Inflammatory macrophage treated with lipopolysaccharide for 4 hours (primary cell): ENCODE measurements at regions not wholly inside any gene's neighbourhood (a gene's known extent, or its start where the extent isn't known, plus 50 kb on each side); places are given as distances from the start of the nearest gene placed in this dataset.
"Not testable (repeated sequence)": the region's sequence is repeated elsewhere in the genome, so short reads cannot be mapped to it uniquely, and the experiment has no call there.

Experiments used
- DNase-seq: peaks from one replicate; pipeline ENCODE4 v3.0.0-alpha.2; 2020

DNA sequence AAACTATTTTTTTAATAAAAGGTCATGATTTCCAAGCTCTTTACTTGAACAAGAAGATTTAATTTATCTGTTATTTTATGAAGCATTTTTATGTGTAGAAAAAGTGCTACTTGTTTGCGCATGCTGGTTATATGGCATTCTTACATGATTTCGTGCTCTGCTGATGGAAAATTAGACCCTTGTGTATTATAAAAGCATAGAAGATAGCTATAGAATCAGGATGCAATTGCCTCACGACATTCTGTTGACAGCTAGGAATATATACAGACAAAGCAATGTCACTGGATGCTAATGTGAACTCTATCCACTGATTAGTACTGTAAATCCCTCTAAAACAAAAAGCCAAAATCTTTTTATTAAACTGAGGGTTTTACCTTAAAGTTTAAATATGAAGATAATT is 255.9 kb downstream of the MDFIC start:
- DNase-seq = no peak

DNA sequence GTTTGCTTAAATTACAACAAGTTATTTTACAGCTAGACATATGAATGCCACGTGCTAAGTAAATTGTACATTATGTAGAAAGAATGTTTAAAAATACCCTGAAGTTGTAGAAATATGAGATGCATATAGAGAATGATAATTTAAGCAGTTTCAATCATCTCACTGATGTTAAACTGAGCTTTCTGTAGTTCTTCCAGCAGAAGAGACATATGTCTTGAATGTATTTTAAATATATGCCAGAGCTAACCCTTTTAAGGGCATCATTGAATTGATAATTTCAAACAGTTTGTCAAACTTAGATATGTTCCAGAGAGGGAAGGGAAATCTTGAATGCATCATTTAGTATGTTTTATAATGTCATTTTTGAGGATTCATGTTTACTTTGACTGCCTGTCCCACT is 255.2 kb downstream of the MDFIC start:
- DNase-seq = no peak

DNA sequence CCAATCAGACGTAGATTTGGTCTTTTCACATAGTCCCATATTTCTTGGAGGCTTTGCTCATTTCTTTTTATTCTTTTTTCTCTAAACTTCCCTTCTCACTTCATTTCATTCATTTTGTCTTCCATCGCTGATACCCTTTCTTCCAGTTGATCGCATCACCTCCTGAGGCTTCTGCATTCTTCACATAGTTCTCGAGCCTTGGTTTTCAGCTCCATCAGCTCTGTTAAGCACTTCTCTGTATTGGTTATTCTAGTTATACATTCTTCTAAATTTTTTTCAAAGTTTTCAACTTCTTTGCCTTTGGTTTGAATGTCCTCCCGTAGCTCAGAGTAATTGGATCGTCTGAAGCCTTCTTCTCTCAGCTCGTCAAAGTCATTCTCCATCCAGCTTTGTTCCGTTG is 250.5 kb downstream of the MDFIC start:
- DNase-seq = not testable (repeated sequence)

DNA sequence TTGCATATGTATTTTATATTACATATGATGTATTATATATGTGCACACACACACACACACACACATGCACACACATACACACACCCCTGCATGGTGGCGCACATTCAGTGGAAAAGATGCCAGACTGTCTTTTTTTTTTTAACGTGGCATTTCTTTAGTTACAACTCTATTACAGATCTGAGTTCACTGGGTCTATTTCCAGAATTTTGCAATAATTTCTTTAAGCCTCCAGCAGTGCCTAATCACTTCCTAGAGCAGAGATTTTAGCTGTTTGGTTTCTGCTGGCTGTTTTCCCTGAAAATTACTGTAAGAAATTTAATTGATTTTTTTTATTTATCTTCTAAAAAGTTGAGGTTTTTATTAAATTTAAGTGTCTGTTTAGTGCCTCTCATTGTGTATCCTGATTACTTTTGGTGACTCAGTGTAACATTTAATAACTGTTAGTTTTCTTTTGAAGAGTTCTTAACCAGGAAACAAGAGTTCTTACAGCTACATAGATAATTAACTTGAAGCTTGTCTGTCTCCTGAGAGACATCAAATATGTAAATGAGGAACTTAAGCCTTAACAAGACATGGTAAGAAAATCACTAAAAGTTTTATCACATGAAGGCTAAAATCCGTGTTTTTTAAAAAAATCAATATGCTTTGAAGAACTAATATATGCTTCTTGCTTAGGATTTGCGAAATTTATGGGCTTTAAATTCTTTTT is 232.0 kb downstream of the MDFIC start:
- DNase-seq = peak; percentile 35

DNA sequence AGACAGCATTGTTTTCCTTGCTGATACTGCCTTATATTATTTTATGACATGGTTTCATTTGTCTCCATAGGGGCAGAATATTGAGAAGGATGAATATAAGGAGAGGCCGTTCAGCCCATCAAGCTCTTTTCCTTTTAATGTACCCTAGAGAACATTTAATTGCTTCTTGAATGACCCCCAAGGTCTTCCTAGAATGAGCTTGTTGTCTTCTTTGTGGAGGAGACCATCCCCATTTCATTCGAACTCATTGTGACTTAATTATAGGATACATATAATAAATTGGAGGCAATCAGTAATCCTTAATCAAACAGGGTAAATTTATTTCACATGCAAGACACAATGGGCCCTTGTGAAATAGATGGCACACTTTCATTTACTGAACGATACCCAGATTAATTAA is 231.3 kb downstream of the MDFIC start:
- DNase-seq = no peak

- DNase-seq = no peak
Observed at GRCh38 chr7:115146148-115146547, 224.3 kb downstream of the MDFIC start.

DNA sequence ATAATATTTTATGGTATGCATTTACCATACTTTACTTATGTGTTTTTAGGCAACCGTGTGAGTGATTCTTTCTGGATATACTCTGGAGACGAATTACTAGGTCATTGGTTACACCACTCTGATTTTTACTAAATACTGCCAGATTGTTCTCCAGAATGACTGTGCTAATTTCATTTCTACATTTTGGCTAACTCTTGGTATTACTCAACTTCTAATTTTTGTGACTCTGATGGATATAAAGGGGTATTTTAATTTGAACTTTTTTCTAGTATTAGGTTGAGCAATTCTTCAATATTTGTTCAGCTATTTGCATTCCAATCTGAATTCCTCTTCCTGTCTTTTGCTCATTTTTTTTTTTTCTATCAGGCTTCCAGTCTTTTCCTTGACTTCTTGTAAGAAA is 223.6 kb downstream of the MDFIC start:
- DNase-seq = peak; percentile 74

DNA sequence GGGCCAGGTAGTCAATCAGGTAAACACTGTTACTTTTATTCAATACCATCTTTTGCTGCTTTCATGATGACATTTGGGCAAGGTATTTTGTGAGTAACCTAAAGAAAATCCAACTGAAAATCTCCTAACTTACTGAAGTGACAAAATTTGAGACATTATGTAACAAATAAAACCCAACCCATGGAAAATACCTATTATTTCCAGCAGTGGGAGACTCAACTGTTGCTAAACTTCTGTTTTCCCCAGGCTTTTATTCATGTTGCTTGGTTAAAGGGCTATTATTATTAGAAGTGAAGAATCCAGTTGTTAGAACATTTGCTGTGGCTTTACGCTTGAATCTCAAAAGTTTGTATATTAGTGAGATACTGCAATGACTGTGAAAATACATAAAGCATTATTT is 215.9 kb downstream of the MDFIC start:
- peak; percentile 56 for DNase-seq

- DNase-seq = peak; percentile 18
Observed at GRCh38 chr7:115136796-115137443, 215.0 kb downstream of the MDFIC start.

- DNase-seq = no peak
Observed at GRCh38 chr7:115135769-115136410, 214.0 kb downstream of the MDFIC start.

DNA sequence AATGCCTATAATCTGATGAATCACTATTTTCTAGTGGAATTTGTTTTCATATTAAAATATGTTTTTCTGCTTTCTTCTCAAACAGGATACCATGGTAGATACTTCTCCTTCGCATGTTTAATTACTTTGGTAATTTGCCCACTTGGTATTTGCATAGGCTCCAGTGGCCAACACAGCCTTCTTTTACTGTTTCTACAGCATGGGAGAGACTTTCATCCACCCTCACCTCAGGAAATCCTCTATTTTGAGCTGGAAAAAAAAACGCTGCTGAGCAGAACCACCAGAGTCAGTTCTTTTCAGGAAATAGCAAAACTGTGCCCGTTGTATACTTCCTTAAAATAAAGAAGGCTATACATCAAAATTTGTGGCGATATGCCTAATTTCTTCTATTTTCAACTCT is 213.3 kb downstream of the MDFIC start:
- DNase-seq = peak; percentile 10

GRCh38 chr7:115133248-115133647 is 211.4 kb downstream of the MDFIC start:
- DNase-seq = no peak

DNA sequence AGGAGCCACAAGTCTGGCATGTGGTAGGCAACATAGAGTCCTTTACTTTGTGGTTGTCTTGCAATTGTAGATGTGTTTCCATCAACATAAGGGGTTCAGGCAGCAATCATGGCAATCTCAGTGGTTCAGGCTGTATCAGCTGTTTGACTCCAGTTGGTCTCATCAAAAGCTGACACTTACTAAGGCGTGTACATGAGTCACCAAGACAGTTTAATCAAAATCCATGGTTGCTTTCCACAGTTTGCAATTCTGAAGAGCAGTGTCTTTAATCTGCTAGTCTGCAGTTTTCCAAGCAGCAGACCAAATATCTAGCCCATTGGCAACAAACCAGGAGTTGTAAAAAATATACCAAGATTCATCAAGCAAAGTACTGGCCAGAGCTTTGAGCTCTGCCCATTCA is 210.2 kb downstream of the MDFIC start:
- DNase-seq = no peak

DNA sequence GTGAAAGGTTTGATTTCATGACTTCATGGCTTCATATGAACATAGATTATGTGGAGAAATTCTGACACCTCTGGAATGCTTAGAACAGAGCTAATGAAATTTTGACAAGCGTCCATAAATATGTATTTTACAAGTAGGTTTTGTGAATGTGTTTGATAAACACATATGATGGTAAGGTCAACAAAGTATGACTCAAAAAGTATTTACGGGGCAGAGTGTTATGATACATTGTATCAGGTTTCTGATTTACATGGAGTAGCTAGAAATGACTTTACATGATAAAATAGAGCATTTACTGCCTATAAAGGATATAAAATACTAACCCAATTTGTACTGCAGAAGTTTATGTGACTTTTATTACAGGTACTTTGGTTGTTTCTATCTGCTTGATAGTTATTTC is 206.3 kb downstream of the MDFIC start:
- no peak for DNase-seq

GRCh38 chr7:115127399-115128021 is 205.6 kb downstream of the MDFIC start:
- no peak for DNase-seq

DNA sequence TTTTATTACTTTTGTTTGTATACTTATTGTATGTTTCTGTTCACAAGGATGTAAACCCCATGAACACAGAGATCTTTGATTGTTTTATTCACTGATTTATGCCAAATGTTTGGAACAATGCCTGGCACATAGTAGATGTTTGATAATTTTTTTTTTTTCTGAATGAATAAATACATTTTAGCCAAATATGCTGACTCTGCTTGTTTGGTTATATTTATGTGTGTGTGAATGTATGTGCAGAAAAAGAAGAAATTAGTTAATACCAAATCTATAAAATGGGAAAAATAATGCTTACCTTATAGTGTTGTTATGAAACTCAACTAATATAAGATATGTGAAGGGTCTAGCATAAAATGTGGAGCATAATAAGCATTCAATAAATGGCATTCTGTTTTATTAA is 203.9 kb downstream of the MDFIC start:
- DNase-seq = no peak

GRCh38 chr7:115125312-115125711 is 203.4 kb downstream of the MDFIC start:
- no peak for DNase-seq

DNA sequence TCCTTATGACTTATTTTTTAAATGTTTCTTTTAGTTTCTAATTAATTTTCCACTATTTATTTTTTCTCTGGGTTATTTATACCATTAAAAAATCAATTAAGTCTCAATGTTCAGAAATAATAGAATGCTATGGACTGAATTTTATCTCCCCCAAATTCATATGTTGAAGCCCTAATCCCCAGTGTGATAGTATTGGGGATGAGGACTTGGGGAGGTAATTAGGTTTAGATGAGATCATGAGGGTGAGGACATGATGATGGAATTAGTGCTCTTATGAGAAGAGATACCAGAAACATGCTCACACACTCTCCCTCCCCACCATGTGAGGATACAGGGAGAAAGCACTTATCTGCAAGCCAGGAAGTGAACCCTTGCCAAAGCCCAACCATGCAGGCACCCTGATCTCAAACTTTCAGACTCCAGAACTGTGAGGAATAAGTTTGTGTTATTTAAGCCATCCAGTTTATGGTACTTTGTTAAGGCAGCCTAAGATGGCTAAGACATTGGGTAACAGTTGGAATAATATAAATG is 202.6 kb downstream of the MDFIC start:
- no peak for DNase-seq

GRCh38 chr7:115123441-115123840 is 201.5 kb downstream of the MDFIC start:
- no peak for DNase-seq

DNA sequence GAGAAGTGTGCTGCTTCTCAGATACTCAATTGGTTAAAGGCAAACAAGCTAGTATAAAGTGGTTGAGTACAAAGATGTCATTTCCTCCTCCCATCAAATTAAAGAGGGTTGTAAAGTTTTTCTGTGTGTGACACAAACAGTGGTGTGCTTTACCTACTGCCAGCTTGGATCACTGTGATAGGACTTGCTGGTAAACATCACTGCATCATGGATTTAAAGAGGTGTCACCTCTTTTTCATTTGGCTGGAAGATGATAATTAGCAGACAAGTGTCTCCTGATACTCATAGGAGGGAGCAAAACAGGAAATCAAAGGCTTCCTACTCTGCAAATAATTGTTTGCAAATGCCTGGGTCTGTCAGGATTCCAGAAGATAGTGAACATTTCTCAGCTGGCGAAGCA is 200.5 kb downstream of the MDFIC start:
- DNase-seq = no peak

GRCh38 chr7:115117748-115118147 is 195.9 kb downstream of the MDFIC start:
- no peak for DNase-seq

DNA sequence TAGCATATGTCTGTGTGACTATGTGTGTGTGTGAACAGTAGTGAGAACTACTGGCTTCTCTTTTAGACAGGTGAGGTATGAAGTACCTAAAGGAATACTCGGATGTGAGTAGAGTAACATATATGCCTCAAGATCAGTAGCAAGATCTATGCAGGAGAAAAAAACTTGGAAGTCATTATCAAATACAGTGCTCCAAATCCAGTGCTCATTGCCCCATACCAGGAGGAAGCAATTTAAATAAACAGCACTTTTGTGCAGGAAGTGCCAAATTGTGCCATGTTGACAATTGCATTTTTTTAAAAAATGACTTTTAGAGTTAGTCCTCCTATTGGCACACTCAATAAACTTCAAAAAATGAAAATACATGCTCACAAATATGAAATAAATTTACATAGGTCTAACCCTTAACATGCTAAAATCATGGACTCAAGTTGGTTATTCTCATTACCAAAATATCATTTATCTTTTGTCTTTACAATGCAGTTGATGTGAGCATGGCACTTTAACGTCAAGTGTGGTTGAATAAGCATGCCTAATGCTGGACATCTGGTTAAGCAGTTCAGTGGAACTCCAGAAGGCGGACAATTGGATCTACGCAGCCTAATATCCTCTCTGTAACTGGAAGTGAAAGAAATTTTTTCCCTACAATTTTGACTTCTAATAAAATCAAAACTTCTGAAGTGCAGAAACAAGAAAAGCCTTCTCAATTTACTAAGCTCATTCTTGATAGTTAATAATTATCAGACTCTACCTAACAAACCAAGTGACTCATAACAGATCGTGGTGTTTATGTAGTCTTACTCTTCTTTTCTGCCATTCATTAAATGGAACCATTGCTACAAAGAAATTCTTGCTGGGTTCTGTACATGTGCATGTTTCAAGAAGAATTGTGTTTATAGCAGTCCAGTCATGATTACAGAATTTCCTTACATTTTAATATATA is 195.2 kb downstream of the MDFIC start:
- no peak for DNase-seq
